ENCODE measurements at regions not wholly inside any gene's neighbourhood (a gene's known extent, or its start where the extent isn't known, plus 50 kb on each side); places are given as distances from the start of the nearest gene placed in this dataset.

DNA sequence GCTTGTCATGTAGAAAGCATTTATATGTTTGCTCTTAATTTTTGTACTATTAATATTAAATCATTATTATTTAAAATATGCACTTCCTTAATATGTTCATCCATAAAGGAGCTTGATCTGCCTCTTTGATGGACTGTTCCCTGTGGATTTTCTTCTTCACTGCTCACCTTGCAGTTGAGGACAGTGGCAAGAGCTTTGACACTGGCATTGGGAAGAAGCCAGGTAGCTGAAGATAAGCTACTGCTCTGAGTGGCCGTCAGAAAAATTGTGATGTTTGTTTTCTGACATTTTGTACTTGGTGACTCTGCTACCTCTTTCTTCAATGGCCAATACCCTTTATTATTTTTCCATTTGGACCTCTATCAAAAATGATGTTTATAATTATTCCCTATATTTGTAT lies 349.4 kb upstream of the NOVA1 start:
- no peak for TF ChIP-seq NFRKB (IDR thresholded peaks at IDR 0.05)
- TF ChIP-seq BHLHE40 (IDR thresholded peaks at IDR 0.05; ENCODE audit: borderline replicate concordance), result no peak
- TF ChIP-seq PKNOX1 (IDR thresholded peaks at IDR 0.05), result no peak
- TF ChIP-seq FOXK2 (IDR thresholded peaks at IDR 0.05), result no peak
- no peak for TF ChIP-seq FOXM1 (IDR thresholded peaks at IDR 0.05; ENCODE audit: borderline replicate concordance)
- no peak for TF ChIP-seq L3MBTL2 (conservative IDR thresholded peaks at IDR 0.05)
- no peak for TF ChIP-seq TARDBP (IDR thresholded peaks at IDR 0.05)
- no peak for TF ChIP-seq SP1 (IDR thresholded peaks at IDR 0.05)
- no peak for TF ChIP-seq ELF4 (IDR thresholded peaks at IDR 0.05)
- TF ChIP-seq HDGF (IDR thresholded peaks at IDR 0.05; ENCODE audit: borderline replicate concordance), result no peak
- TF ChIP-seq FOXA1 (IDR thresholded peaks at IDR 0.05), result no peak
- TF ChIP-seq SUZ12 (IDR thresholded peaks at IDR 0.05), result no peak
- TF ChIP-seq LEF1 (IDR thresholded peaks at IDR 0.05; ENCODE audit: borderline replicate concordance), result no peak

All from HEK293T (cell line).